ENCODE measurements at regions not wholly inside any gene's neighbourhood (a gene's known extent, or its start where the extent isn't known, plus 50 kb on each side); places are given as distances from the start of the nearest gene placed in this dataset.
"Not testable (repeated sequence)": the region's sequence is repeated elsewhere in the genome, so short reads cannot be mapped to it uniquely, and the experiment has no call there.

DNA sequence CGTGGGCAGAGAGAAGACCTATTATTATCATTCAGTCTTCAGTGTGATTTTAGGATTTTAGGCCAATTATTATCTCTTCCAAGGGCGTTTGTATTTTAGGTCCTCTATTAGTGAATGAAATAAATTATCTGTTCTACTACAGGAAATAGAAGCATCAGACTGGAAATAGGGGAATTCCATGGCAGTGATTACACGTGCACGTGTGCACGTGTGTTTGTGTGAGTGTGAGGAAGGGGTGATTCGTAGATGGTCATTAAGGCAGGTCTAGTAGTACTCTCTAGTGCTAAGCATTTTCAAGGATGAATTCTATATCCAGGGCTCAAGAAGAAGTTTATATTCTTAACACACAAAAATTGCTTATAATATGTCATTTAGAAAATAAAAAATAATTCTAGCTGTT is 623.2 kb downstream of the GATA3 start:
- no peaks in the 10 kb centered on the region for H4K20me1 ChIP-seq (ENCODE audit: low read depth)
- no peak overlapping the region for H3K9ac ChIP-seq
- DNase-seq (ENCODE audit: low spot score) = no peak
- Mint-ChIP-seq H3K27ac (no peak overlapping the region), H3K36me3 (no peaks in the 10 kb centered on the region), H3K4me1 (no peaks in the 10 kb centered on the region), H3K4me3 (no peak overlapping the region), H3K27me3 (ENCODE audit: insufficient read depth, low read depth) (no peaks in the 10 kb centered on the region), H3K9me3 (no peaks in the 10 kb centered on the region)
- no peak overlapping the region for H3K4me2 ChIP-seq
- no peaks in the 10 kb centered on the region for H3K4me1 ChIP-seq
- no peaks in the 10 kb centered on the region for H3K79me2 ChIP-seq (ENCODE audit: low read depth)
- no peak overlapping the region for H3K4me3 ChIP-seq
- H3K36me3 ChIP-seq = no peaks in the 10 kb centered on the region
- H3K27me3 ChIP-seq = no peaks in the 10 kb centered on the region
- no peak for TF ChIP-seq EZH2phosphoT487 (IDR thresholded peaks at IDR 0.05)
- TF ChIP-seq, protein P1, sequence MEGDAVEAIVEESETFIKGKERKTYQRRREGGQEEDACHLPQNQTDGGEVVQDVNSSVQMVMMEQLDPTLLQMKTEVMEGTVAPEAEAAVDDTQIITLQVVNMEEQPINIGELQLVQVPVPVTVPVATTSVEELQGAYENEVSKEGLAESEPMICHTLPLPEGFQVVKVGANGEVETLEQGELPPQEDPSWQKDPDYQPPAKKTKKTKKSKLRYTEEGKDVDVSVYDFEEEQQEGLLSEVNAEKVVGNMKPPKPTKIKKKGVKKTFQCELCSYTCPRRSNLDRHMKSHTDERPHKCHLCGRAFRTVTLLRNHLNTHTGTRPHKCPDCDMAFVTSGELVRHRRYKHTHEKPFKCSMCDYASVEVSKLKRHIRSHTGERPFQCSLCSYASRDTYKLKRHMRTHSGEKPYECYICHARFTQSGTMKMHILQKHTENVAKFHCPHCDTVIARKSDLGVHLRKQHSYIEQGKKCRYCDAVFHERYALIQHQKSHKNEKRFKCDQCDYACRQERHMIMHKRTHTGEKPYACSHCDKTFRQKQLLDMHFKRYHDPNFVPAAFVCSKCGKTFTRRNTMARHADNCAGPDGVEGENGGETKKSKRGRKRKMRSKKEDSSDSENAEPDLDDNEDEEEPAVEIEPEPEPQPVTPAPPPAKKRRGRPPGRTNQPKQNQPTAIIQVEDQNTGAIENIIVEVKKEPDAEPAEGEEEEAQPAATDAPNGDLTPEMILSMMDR (IDR thresholded peaks at IDR 0.05) = no peak
- TF ChIP-seq EZH2 (IDR thresholded peaks at IDR 0.05) = no peak
- H2AFZ ChIP-seq (replicated peaks) = no peak overlapping the region
- no peaks in the 10 kb centered on the region for H3F3A ChIP-seq (ENCODE audit: low read depth)
- H3K27ac ChIP-seq = no peak overlapping the region
- no peaks in the 10 kb centered on the region for H3K9me3 ChIP-seq (ENCODE audit: low read depth)

DNA sequence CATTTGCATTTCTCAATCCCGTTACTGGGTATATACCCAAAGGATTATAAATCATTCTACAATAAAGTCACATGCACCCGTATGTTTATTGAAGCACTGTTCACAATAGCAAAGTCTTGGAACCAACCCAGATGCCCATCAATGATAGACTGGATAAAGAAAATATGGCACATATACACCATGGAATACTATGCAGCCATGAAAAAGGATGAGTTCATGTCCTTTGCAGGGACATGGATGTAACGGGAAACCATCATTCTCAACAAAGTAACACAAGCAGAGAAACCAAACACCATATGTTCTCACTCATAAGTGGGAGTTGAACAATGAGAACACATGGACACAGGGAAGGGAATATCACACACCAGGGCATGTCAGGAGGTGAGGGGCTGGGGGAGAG is 630.4 kb downstream of the GATA3 start:
- not testable (repeated sequence) for H3K79me2 ChIP-seq (ENCODE audit: low read depth); H2AFZ ChIP-seq (replicated peaks); H3K4me1 ChIP-seq; H3K27me3 Mint-ChIP-seq (ENCODE audit: insufficient read depth, low read depth); DNase-seq (ENCODE audit: low spot score); H3F3A ChIP-seq (ENCODE audit: low read depth); H3K4me3 Mint-ChIP-seq; H3K4me2 ChIP-seq; H3K9me3 Mint-ChIP-seq; H3K27ac ChIP-seq; H3K36me3 ChIP-seq; H3K9me3 ChIP-seq (ENCODE audit: low read depth); H3K9ac ChIP-seq; H4K20me1 ChIP-seq (ENCODE audit: low read depth); H3K36me3 Mint-ChIP-seq; H3K27me3 ChIP-seq; H3K4me1 Mint-ChIP-seq; H3K27ac Mint-ChIP-seq; H3K4me3 ChIP-seq

DNA sequence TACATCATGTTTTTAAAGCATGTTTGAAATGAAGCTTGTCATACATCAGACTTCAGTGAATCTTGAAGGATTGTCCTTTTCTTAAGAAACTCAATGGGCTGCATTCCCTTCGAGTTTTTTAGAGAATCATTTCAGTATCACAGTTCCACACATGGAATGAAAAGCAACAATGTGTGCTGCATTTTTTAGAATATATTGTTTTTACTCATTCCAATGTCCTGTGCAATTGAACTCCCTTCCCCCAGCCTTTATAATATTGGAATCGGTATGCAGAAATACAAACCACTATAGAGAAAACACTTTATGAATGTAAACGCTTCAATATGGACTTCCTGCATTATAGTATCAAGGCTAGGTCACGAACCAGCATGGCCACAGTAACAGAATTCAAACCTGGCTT is 634.4 kb downstream of the GATA3 start:
- Histone ChIP-seq H3F3A (ENCODE audit: low read depth) (no peaks in the 10 kb centered on the region), H3K27me3 (no peaks in the 10 kb centered on the region), H3K9ac (no peak overlapping the region), H3K27ac (no peak overlapping the region), H3K4me1 (no peaks in the 10 kb centered on the region), H3K79me2 (ENCODE audit: low read depth) (no peaks in the 10 kb centered on the region), H3K4me3 (no peak overlapping the region), H2AFZ (replicated peaks) (no peak overlapping the region), H3K9me3 (ENCODE audit: low read depth) (no peaks in the 10 kb centered on the region), H4K20me1 (ENCODE audit: low read depth) (no peaks in the 10 kb centered on the region), H3K36me3 (no peaks in the 10 kb centered on the region), H3K4me2 (no peak overlapping the region)
- Mint-ChIP-seq H3K27me3 (ENCODE audit: insufficient read depth, low read depth) (peaks cover 5% of the 10 kb centered on the region), H3K27ac (no peak overlapping the region), H3K36me3 (no peaks in the 10 kb centered on the region), H3K4me1 (no peaks in the 10 kb centered on the region), H3K9me3 (peaks cover 2% of the 10 kb centered on the region), H3K4me3 (no peak overlapping the region)
- TF ChIP-seq EZH2 (IDR thresholded peaks at IDR 0.05) (no peak), EZH2phosphoT487 (IDR thresholded peaks at IDR 0.05) (no peak)
- TF ChIP-seq, protein P1 (IDR thresholded peaks at IDR 0.05) = no peak
- DNase-seq (ENCODE audit: low spot score) = no peak

DNA sequence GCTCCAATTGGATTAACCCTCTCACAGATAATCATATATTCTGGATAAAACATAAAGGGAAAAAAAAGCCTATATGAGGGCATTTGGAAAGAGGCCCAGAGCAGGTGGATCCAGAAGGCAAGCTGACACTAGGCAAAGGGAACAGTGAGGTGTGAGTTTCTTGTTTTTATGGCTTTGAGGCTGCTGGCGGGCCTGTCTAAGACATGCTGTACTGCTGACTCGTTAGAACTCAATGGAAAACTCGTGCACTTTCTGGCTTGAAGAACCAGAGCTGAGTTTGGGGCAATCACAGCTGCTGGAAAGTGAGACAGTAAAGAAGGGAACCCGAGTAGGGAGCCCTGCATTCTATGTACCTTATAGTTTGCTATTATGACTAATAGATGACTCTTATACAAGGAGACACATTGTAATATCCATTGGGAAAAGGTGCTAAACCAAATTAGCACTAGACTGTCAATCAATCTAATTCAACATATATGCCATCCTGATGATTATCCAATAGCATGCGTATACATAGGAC is 637.1 kb downstream of the GATA3 start:
- TF ChIP-seq, protein P1 (IDR thresholded peaks at IDR 0.05) = no peak
- TF ChIP-seq EZH2phosphoT487 (IDR thresholded peaks at IDR 0.05) (no peak), EZH2 (IDR thresholded peaks at IDR 0.05) (no peak)
- Histone ChIP-seq H3K4me1 (no peaks in the 10 kb centered on the region), H3K9me3 (ENCODE audit: low read depth) (no peaks in the 10 kb centered on the region), H3K27me3 (no peaks in the 10 kb centered on the region), H3K4me2 (no peak overlapping the region), H3K9ac (no peak overlapping the region), H3K4me3 (no peak overlapping the region), H2AFZ (replicated peaks) (no peak overlapping the region), H3K79me2 (ENCODE audit: low read depth) (no peaks in the 10 kb centered on the region), H4K20me1 (ENCODE audit: low read depth) (no peaks in the 10 kb centered on the region), H3K27ac (no peak overlapping the region), H3F3A (ENCODE audit: low read depth) (no peaks in the 10 kb centered on the region), H3K36me3 (no peaks in the 10 kb centered on the region)
- Mint-ChIP-seq H3K27me3 (ENCODE audit: insufficient read depth, low read depth) (no peaks in the 10 kb centered on the region), H3K9me3 (no peaks in the 10 kb centered on the region), H3K4me3 (no peak overlapping the region), H3K36me3 (no peaks in the 10 kb centered on the region), H3K27ac (no peak overlapping the region), H3K4me1 (no peaks in the 10 kb centered on the region)
- no peak for DNase-seq (ENCODE audit: low spot score)

DNA sequence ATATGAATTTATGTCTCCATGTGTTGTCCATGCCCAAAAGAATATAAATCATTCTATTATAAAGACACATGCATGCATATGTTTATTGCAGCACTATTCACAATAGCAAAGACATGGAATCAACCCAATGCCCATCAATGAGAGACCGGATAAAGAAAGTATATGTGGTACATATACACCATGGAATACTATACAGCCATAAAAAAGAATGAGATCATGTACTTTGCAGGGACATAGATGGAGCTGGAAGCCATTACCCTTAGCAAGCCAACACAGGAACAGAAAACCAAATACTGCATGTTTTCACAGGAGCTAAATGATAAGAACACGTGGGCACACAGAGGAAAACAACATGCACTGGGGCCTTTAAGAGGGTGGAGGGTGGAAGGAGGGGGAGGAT is 639.1 kb downstream of the GATA3 start:
- not testable (repeated sequence) for H3K4me3 ChIP-seq; H3K27me3 Mint-ChIP-seq (ENCODE audit: insufficient read depth, low read depth); H4K20me1 ChIP-seq (ENCODE audit: low read depth); H3K4me2 ChIP-seq; H3K27me3 ChIP-seq; H3K9me3 ChIP-seq (ENCODE audit: low read depth); H3K27ac Mint-ChIP-seq; H3K9ac ChIP-seq; H3K4me3 Mint-ChIP-seq; H3K4me1 Mint-ChIP-seq; H3K36me3 Mint-ChIP-seq; H2AFZ ChIP-seq (replicated peaks); H3K9me3 Mint-ChIP-seq; H3K4me1 ChIP-seq; H3K36me3 ChIP-seq; H3F3A ChIP-seq (ENCODE audit: low read depth); H3K79me2 ChIP-seq (ENCODE audit: low read depth); H3K27ac ChIP-seq; DNase-seq (ENCODE audit: low spot score)

Data from neural progenitor cell (in vitro differentiated cells).